Endothelial cell of umbilical vein (primary cell): ENCODE measurements at regions not wholly inside any gene's neighbourhood (a gene's known extent, or its start where the extent isn't known, plus 50 kb on each side); places are given as distances from the start of the nearest gene placed in this dataset.

ENCODE experiments used
- POLR2A ChIP-seq: IDR thresholded peaks from 2 replicates; pipeline ENCODE4 v1.6.1; 2012; ENCODE audit warnings: low read depth, mild to moderate bottlenecking, control low read depth, low read length
- TF ChIP-seq, protein P1 (sequence below), 2 donors: IDR thresholded peaks; 1 replicate in 1 of 2; 2 replicates in 1 of 2; pipeline ENCODE4 v1.5.1; 2011; ENCODE audit warnings: low read length in 2 of 2, mild to moderate bottlenecking in 2 of 2, moderate library complexity in 2 of 2, control low read depth in 1 of 2, inconsistent platforms in 1 of 2, low read depth in 1 of 2; ENCODE audit not compliant: insufficient read depth in 1 of 2; ENCODE audit errors: extremely low read depth in 1 of 2

DNA sequence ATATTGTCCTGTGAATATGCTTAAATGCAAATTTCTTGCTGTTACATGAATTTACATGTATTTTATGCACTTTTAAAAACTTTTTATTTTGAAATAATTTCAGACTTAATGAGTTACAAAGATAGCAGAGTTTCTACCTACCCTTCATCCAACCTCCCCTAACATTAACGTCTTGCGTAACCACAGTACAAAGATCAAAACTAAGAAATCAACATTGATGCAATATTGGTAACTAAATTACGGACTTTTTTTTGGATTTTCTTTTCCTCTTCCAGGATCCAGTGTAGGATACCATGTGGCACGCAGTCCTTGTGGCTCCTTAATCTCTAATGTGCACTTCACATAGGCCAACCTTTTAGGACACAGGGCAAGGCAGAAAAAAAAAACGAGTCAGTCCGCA is 124.9 kb downstream of the ABCC12 start:
- TF ChIP-seq, protein P1, sequence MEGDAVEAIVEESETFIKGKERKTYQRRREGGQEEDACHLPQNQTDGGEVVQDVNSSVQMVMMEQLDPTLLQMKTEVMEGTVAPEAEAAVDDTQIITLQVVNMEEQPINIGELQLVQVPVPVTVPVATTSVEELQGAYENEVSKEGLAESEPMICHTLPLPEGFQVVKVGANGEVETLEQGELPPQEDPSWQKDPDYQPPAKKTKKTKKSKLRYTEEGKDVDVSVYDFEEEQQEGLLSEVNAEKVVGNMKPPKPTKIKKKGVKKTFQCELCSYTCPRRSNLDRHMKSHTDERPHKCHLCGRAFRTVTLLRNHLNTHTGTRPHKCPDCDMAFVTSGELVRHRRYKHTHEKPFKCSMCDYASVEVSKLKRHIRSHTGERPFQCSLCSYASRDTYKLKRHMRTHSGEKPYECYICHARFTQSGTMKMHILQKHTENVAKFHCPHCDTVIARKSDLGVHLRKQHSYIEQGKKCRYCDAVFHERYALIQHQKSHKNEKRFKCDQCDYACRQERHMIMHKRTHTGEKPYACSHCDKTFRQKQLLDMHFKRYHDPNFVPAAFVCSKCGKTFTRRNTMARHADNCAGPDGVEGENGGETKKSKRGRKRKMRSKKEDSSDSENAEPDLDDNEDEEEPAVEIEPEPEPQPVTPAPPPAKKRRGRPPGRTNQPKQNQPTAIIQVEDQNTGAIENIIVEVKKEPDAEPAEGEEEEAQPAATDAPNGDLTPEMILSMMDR (IDR thresholded peaks at IDR 0.05; ENCODE audit: extremely low read depth in 1 of 2, insufficient read depth in 1 of 2, low read depth in 1 of 2, low read length in 2 of 2), result no peak
- no peak for TF ChIP-seq POLR2A
